ENCODE measurements at regions not wholly inside any gene's neighbourhood (a gene's known extent, or its start where the extent isn't known, plus 50 kb on each side); places are given as distances from the start of the nearest gene placed in this dataset.

DNA sequence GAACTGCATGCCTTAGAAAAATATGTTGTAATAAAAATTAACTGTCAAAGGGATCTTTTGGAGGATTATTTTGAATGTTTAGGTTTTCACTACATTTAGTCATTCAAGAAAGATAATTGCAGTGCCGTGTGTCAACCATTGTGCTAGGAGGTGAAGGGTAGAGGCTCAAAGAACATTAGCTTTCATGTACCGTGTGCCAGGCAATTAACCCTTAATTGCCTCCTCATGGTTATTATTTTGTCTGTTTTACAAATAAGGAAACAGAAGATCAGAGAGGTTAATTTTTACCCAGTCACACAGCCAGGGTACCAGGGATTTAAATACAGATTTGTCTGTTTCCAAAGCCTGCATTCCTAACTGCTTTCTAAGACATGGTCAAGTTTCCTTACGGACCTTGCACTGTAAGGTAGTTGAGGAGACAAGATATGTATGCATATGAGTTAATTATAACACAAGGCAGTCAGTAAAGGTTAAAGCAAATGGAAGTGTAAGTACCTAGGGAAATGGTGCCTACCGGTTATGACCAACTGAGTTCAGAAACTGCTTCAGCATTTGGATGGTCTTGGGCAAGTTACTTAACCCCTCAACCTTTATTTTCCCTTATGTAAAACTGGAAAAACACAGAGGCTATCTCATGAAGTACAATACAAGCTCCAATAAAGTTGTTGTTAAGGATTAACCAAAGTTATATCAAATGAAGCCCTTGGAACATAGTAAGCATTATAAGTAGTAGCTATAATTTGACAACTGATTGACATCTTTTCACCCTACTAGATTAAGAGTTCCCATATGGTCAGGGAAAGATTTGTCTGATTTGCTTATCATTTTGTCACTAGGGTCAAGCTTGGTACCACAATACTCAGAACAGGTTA lies 434.9 kb downstream of the MBD2 start:
- ChIA-PET POLR2A (interaction anchor here in 1 of 2 donors (0.5 kb wide), 1 partner anchor 226 kb away, joined by 3 read pairs; no protein-coding TSS in a partner anchor), CTCF (no interaction called here)
- H3K36me3 Mint-ChIP-seq: no peaks in the 10 kb centered on the region
- H3K9me3 ChIP-seq: no peaks in the 10 kb centered on the region
- no peak for ATAC-seq (replicated peaks in 1 of 4)
- H3K4me3 ChIP-seq (ENCODE audit: control insufficient read depth in 1 of 2, extremely low read depth in 1 of 2, low read length in 1 of 2): no peak overlapping the region
- no CpG with 5 or more reads among the region's 4 CpGs for WGBS (ENCODE audit: insufficient coverage)
- H3K27me3 Mint-ChIP-seq: no peaks in the 10 kb centered on the region
- H3K27me3 ChIP-seq (replicated peaks in 1 of 2; ENCODE audit: control insufficient read depth in 2 of 2, extremely low read depth in 1 of 2, insufficient read depth in 2 of 2, low read length in 1 of 2): no peaks in the 10 kb centered on the region
- no peak overlapping the region for H3K27ac Mint-ChIP-seq
- H3K36me3 ChIP-seq (ENCODE audit: control insufficient read depth in 2 of 2, extremely low read depth in 1 of 2, insufficient read depth in 1 of 2, low read length in 1 of 2): no peaks in the 10 kb centered on the region
- peaks cover 0 to 14% (median 7%) of the 10 kb centered on the region in 3 donors for H3K9me3 Mint-ChIP-seq
- H3K4me3 Mint-ChIP-seq: no peak overlapping the region
- no peak overlapping the region for H3K27ac ChIP-seq (ENCODE audit: low read length)
- no peaks in the 10 kb centered on the region for H3K4me1 Mint-ChIP-seq
- no peak for DNase-seq
- H3K4me1 ChIP-seq (ENCODE audit: control insufficient read depth in 1 of 2, extremely low read depth in 1 of 2, insufficient read depth in 2 of 2, low read length in 2 of 2): no peaks in the 10 kb centered on the region

DNA sequence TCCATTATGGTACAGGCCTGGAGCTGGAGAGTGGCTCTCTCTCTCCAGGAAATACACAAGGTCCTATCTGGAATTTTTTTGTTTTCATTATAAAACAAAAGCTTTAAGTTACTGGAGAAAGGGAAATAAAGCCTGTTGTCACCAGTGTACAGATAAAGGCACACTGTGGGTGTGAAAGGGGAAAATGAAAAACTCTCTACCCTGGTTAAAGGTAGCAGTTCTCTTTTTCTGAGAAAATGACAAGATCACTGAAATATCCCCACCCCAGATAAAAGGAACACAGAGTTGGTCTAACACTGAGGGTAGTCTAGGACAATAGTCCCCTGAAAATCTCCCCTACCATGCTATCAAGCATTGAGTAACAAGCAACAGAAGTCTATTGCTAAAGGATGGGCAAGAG lies 438.7 kb downstream of the MBD2 start:
- H3K36me3 Mint-ChIP-seq: no peaks in the 10 kb centered on the region
- no peaks in the 10 kb centered on the region for H3K36me3 ChIP-seq (ENCODE audit: control insufficient read depth in 2 of 2, extremely low read depth in 1 of 2, insufficient read depth in 1 of 2, low read length in 1 of 2)
- ATAC-seq (replicated peaks in 1 of 4) (no peak), DNase-seq (no peak)
- H3K4me3 Mint-ChIP-seq: no peak overlapping the region
- H3K27ac Mint-ChIP-seq: no peak overlapping the region
- H3K9me3 Mint-ChIP-seq: peaks cover 0 to 7% (median 5%) of the 10 kb centered on the region in 3 donors
- H3K4me3 ChIP-seq (ENCODE audit: control insufficient read depth in 1 of 2, extremely low read depth in 1 of 2, low read length in 1 of 2): no peak overlapping the region
- H3K4me1 Mint-ChIP-seq: no peaks in the 10 kb centered on the region
- no peaks in the 10 kb centered on the region for H3K27me3 ChIP-seq (replicated peaks in 1 of 2; ENCODE audit: control insufficient read depth in 2 of 2, extremely low read depth in 1 of 2, insufficient read depth in 2 of 2, low read length in 1 of 2)
- no peaks in the 10 kb centered on the region for H3K4me1 ChIP-seq (ENCODE audit: control insufficient read depth in 1 of 2, extremely low read depth in 1 of 2, insufficient read depth in 2 of 2, low read length in 2 of 2)
- ChIA-PET POLR2A (no interaction called here), CTCF (no interaction called here)
- H3K27ac ChIP-seq (ENCODE audit: low read length): no peak overlapping the region
- H3K27me3 Mint-ChIP-seq: no peaks in the 10 kb centered on the region
- H3K9me3 ChIP-seq: no peaks in the 10 kb centered on the region

DNA sequence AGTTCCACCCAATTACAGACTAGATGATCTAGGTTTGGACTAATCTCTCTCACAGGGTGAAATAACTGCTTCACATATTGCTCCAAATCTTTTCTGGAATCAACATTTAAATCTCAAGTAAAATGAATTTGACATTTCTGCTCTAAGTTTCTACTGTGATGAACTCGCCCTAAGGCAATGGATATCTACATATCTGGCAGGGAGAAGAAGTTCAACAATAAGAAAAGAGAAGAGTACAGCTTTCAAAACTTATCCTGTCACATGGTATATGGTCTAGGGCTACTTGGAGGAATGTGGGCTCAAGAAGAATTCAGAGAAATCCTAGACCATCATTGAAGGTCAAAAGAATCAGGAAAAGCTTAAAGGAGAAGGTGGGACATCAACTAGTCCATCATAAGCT lies 440.2 kb downstream of the MBD2 start:
- Mint-ChIP-seq H3K9me3 (peaks cover 5 to 13% (median 10%) of the 10 kb centered on the region in 3 donors), H3K27me3 (no peaks in the 10 kb centered on the region), H3K27ac (no peak overlapping the region), H3K4me3 (no peak overlapping the region), H3K4me1 (no peaks in the 10 kb centered on the region), H3K36me3 (no peaks in the 10 kb centered on the region)
- ATAC-seq (replicated peaks in 1 of 4): no peak
- Histone ChIP-seq H3K4me1 (ENCODE audit: control insufficient read depth in 1 of 2, extremely low read depth in 1 of 2, insufficient read depth in 2 of 2, low read length in 2 of 2) (no peaks in the 10 kb centered on the region), H3K36me3 (ENCODE audit: control insufficient read depth in 2 of 2, extremely low read depth in 1 of 2, insufficient read depth in 1 of 2, low read length in 1 of 2) (no peaks in the 10 kb centered on the region), H3K27me3 (replicated peaks in 1 of 2; ENCODE audit: control insufficient read depth in 2 of 2, extremely low read depth in 1 of 2, insufficient read depth in 2 of 2, low read length in 1 of 2) (no peaks in the 10 kb centered on the region), H3K27ac (ENCODE audit: low read length) (no peak overlapping the region), H3K4me3 (ENCODE audit: control insufficient read depth in 1 of 2, extremely low read depth in 1 of 2, low read length in 1 of 2) (no peak overlapping the region), H3K9me3 (no peaks in the 10 kb centered on the region)
- no CpG with 5 or more reads among the region's 1 CpG for WGBS (ENCODE audit: insufficient coverage)
- ChIA-PET POLR2A (interaction anchor here in 1 of 2 donors (0.6 kb wide), 1 partner anchor 544 kb away, joined by 3 read pairs; no protein-coding TSS in a partner anchor), CTCF (no interaction called here)
- DNase-seq: no peak

DNA sequence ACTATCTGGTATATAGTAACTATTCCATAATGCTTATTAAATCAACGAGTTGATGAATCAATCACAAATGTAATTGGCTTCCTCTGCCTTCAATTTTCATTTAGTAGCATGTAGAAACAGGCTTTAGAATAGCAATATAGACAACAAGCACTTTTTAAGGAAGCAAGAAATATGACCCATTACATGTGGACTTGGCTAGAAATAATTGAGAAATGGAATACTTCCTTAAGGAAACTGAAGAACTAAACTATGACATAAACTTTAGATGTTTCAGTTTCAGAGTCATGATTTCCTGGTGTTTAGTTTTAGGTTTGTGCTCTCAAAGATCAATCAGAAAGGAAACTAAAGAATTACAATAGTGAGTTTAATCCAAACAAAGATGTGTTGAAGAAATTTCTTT lies 443.8 kb downstream of the MBD2 start:
- ChIA-PET CTCF (no interaction called here), POLR2A (no interaction called here)
- no peak overlapping the region for H3K4me3 ChIP-seq (ENCODE audit: control insufficient read depth in 1 of 2, extremely low read depth in 1 of 2, low read length in 1 of 2)
- no peaks in the 10 kb centered on the region for H3K27me3 ChIP-seq (replicated peaks in 1 of 2; ENCODE audit: control insufficient read depth in 2 of 2, extremely low read depth in 1 of 2, insufficient read depth in 2 of 2, low read length in 1 of 2)
- no peaks in the 10 kb centered on the region for H3K36me3 Mint-ChIP-seq
- H3K4me3 Mint-ChIP-seq: no peak overlapping the region
- no peak for ATAC-seq (replicated peaks in 1 of 4)
- no peaks in the 10 kb centered on the region for H3K4me1 Mint-ChIP-seq
- no peak overlapping the region for H3K27ac Mint-ChIP-seq
- no peaks in the 10 kb centered on the region for H3K36me3 ChIP-seq (ENCODE audit: control insufficient read depth in 2 of 2, extremely low read depth in 1 of 2, insufficient read depth in 1 of 2, low read length in 1 of 2)
- no peaks in the 10 kb centered on the region for H3K27me3 Mint-ChIP-seq
- peaks cover 5 to 31% (median 21%) of the 10 kb centered on the region in 3 donors for H3K9me3 Mint-ChIP-seq
- no CpG with 5 or more reads among the region's 1 CpG for WGBS (ENCODE audit: insufficient coverage)
- no peaks in the 10 kb centered on the region for H3K4me1 ChIP-seq (ENCODE audit: control insufficient read depth in 1 of 2, extremely low read depth in 1 of 2, insufficient read depth in 2 of 2, low read length in 2 of 2)
- H3K9me3 ChIP-seq: no peaks in the 10 kb centered on the region
- no peak for DNase-seq
- no peak overlapping the region for H3K27ac ChIP-seq (ENCODE audit: low read length)

DNA sequence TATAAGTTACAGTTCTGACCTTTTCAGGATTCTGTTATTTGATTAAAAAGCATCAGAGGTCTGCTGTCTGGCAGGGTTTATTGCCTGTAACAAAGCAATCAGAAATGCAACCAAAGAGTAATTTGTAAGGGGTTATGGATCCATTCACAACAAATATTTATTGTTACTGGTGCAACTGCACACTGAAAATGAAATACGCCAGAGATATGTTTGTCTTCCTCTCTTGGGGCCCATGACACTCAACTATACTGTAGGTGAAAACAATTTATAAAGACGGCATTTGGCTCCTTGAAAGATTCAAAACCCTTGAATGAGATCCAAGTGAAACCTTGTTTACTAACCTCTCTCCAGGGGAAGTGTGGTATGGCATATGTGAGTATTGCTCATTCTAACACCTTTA lies 452.2 kb downstream of the MBD2 start:
- Histone ChIP-seq H3K4me1 (ENCODE audit: control insufficient read depth in 1 of 2, extremely low read depth in 1 of 2, insufficient read depth in 2 of 2, low read length in 2 of 2) (no peaks in the 10 kb centered on the region), H3K4me3 (ENCODE audit: control insufficient read depth in 1 of 2, extremely low read depth in 1 of 2, low read length in 1 of 2) (no peak overlapping the region), H3K9me3 (no peaks in the 10 kb centered on the region), H3K27ac (ENCODE audit: low read length) (no peak overlapping the region), H3K36me3 (ENCODE audit: control insufficient read depth in 2 of 2, extremely low read depth in 1 of 2, insufficient read depth in 1 of 2, low read length in 1 of 2) (no peaks in the 10 kb centered on the region), H3K27me3 (replicated peaks in 1 of 2; ENCODE audit: control insufficient read depth in 2 of 2, extremely low read depth in 1 of 2, insufficient read depth in 2 of 2, low read length in 1 of 2) (no peaks in the 10 kb centered on the region)
- no peak for ATAC-seq (replicated peaks in 1 of 4)
- no peak overlapping the region for H3K4me3 Mint-ChIP-seq
- ChIA-PET POLR2A (no interaction called here), CTCF (no interaction called here)
- no peaks in the 10 kb centered on the region for H3K4me1 Mint-ChIP-seq
- no peaks in the 10 kb centered on the region for H3K36me3 Mint-ChIP-seq
- H3K9me3 Mint-ChIP-seq: peaks cover 20 to 35% (median 22%) of the 10 kb centered on the region in 3 donors
- no peak for DNase-seq
- no CpG with 5 or more reads among the region's 2 CpGs for WGBS (ENCODE audit: insufficient coverage)
- no peaks in the 10 kb centered on the region for H3K27me3 Mint-ChIP-seq
- H3K27ac Mint-ChIP-seq: no peak overlapping the region

DNA sequence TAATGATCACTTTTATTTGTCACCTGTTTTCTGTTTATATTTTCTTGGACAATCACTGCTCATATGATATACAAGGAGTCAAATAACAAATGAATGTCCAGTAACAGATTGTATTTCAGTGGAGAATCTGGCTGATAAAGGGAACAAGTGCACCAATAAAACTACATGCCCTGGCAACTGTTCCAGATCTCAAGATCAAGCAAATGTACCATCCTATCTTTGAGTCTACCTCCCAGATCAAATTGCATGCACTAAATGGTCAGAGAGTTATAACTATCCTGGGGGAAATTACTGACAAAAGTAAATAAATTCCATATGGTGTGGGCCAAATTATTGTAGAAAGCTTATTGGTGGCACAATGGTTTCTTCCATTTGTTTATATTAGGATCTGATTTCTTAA lies 452.8 kb downstream of the MBD2 start:
- ChIA-PET CTCF (no interaction called here), POLR2A (no interaction called here)
- Histone ChIP-seq H3K4me3 (ENCODE audit: control insufficient read depth in 1 of 2, extremely low read depth in 1 of 2, low read length in 1 of 2) (no peak overlapping the region), H3K9me3 (no peaks in the 10 kb centered on the region), H3K27ac (ENCODE audit: low read length) (no peak overlapping the region), H3K4me1 (ENCODE audit: control insufficient read depth in 1 of 2, extremely low read depth in 1 of 2, insufficient read depth in 2 of 2, low read length in 2 of 2) (no peaks in the 10 kb centered on the region), H3K27me3 (replicated peaks in 1 of 2; ENCODE audit: control insufficient read depth in 2 of 2, extremely low read depth in 1 of 2, insufficient read depth in 2 of 2, low read length in 1 of 2) (no peaks in the 10 kb centered on the region), H3K36me3 (ENCODE audit: control insufficient read depth in 2 of 2, extremely low read depth in 1 of 2, insufficient read depth in 1 of 2, low read length in 1 of 2) (no peaks in the 10 kb centered on the region)
- Mint-ChIP-seq H3K4me3 (no peak overlapping the region), H3K4me1 (no peaks in the 10 kb centered on the region), H3K9me3 (peaks cover 26 to 35% (median 28%) of the 10 kb centered on the region in 3 donors), H3K27ac (no peak overlapping the region), H3K27me3 (no peaks in the 10 kb centered on the region), H3K36me3 (no peaks in the 10 kb centered on the region)
- ATAC-seq (replicated peaks in 1 of 4) (no peak), DNase-seq (no peak)

DNA sequence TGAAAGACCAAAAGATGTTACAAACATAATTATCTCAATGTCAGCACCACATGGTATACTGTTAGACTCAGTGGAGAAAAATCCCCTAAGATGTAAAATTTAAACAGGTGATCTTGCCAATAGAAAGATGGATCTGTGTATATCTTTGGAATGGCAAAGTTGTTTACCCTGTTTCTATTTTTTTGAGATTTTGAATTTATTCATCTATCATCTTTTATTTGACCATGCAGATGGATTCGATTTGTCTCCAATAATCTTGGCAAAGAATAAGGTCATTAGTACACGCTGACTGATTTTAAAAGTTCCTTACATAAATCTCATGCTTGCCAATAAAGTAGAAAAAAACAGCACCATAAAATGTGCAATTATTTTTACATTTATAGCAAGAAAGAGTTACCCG lies 459.3 kb downstream of the MBD2 start:
- WGBS (ENCODE audit: insufficient coverage): no CpG with 5 or more reads among the region's 3 CpGs
- ATAC-seq (replicated peaks in 1 of 4) (no peak), DNase-seq (no peak)
- Mint-ChIP-seq H3K27ac (no peak overlapping the region), H3K27me3 (no peaks in the 10 kb centered on the region), H3K4me3 (no peak overlapping the region), H3K36me3 (no peaks in the 10 kb centered on the region), H3K9me3 (peaks cover 18 to 29% (median 26%) of the 10 kb centered on the region in 3 donors), H3K4me1 (no peaks in the 10 kb centered on the region)
- Histone ChIP-seq H3K27ac (ENCODE audit: low read length) (no peak overlapping the region), H3K4me3 (ENCODE audit: control insufficient read depth in 1 of 2, extremely low read depth in 1 of 2, low read length in 1 of 2) (no peak overlapping the region), H3K9me3 (no peaks in the 10 kb centered on the region), H3K36me3 (ENCODE audit: control insufficient read depth in 2 of 2, extremely low read depth in 1 of 2, insufficient read depth in 1 of 2, low read length in 1 of 2) (no peaks in the 10 kb centered on the region), H3K27me3 (replicated peaks in 1 of 2; ENCODE audit: control insufficient read depth in 2 of 2, extremely low read depth in 1 of 2, insufficient read depth in 2 of 2, low read length in 1 of 2) (no peaks in the 10 kb centered on the region), H3K4me1 (ENCODE audit: control insufficient read depth in 1 of 2, extremely low read depth in 1 of 2, insufficient read depth in 2 of 2, low read length in 2 of 2) (no peaks in the 10 kb centered on the region)
- POLR2A ChIA-PET: no interaction called here
- CTCF ChIA-PET: no interaction called here

Measured in T-cell (primary cell).